ENCODE measurements at regions not wholly inside any gene's neighbourhood (a gene's known extent, or its start where the extent isn't known, plus 50 kb on each side); places are given as distances from the start of the nearest gene placed in this dataset.

GRCh38 chr7:47194516-47195057 lies 387.3 kb downstream of the TNS3 start:
- no peak for TF ChIP-seq CTCF (IDR thresholded peaks at IDR 0.05; ENCODE audit: low read depth, low read length)
- DNase-seq (ENCODE audit: low read depth in 2 of 2): no peak
- no peak overlapping the region for H3K4me3 ChIP-seq (replicated peaks in 1 of 2; ENCODE audit: low read depth in 2 of 2, low read length in 2 of 2)

- H3K4me3 ChIP-seq (replicated peaks in 1 of 2; ENCODE audit: low read depth in 2 of 2, low read length in 2 of 2): no peak overlapping the region
- TF ChIP-seq CTCF (IDR thresholded peaks at IDR 0.05; ENCODE audit: low read depth, low read length): no peak
- no peak for DNase-seq (ENCODE audit: low read depth in 2 of 2)
Measured at GRCh38 chr7:47192978-47193377, 388.9 kb downstream of the TNS3 start.

- H3K4me3 ChIP-seq (replicated peaks in 1 of 2; ENCODE audit: low read depth in 2 of 2, low read length in 2 of 2): no peak overlapping the region
- no peak for TF ChIP-seq CTCF (IDR thresholded peaks at IDR 0.05; ENCODE audit: low read depth, low read length)
- DNase-seq (ENCODE audit: low read depth in 2 of 2): no peak
Measured at GRCh38 chr7:47191876-47192291, 390.0 kb downstream of the TNS3 start.

- DNase-seq (ENCODE audit: low read depth in 2 of 2): no peak
- H3K4me3 ChIP-seq (replicated peaks in 1 of 2; ENCODE audit: low read depth in 2 of 2, low read length in 2 of 2): no peak overlapping the region
- TF ChIP-seq CTCF (IDR thresholded peaks at IDR 0.05; ENCODE audit: low read depth, low read length): no peak
Measured at GRCh38 chr7:47191316-47191715, 390.6 kb downstream of the TNS3 start.

- H3K4me3 ChIP-seq (replicated peaks in 1 of 2; ENCODE audit: low read depth in 2 of 2, low read length in 2 of 2): no peak overlapping the region
- DNase-seq (ENCODE audit: low read depth in 2 of 2): no peak
- TF ChIP-seq CTCF (IDR thresholded peaks at IDR 0.05; ENCODE audit: low read depth, low read length): no peak
Measured at GRCh38 chr7:47190462-47190861, 391.4 kb downstream of the TNS3 start.

- TF ChIP-seq CTCF (IDR thresholded peaks at IDR 0.05; ENCODE audit: low read depth, low read length): no peak
- DNase-seq (ENCODE audit: low read depth in 2 of 2): no peak
- no peak overlapping the region for H3K4me3 ChIP-seq (replicated peaks in 1 of 2; ENCODE audit: low read depth in 2 of 2, low read length in 2 of 2)
Measured at GRCh38 chr7:47188653-47189315, 393.1 kb downstream of the TNS3 start.

- no peak for DNase-seq (ENCODE audit: low read depth in 2 of 2)
- no peak for TF ChIP-seq CTCF (IDR thresholded peaks at IDR 0.05; ENCODE audit: low read depth, low read length)
Measured at GRCh38 chr7:47188136-47188535, 393.8 kb downstream of the TNS3 start.

More at GRCh38 chr7:47188136-47188535, 393.8 kb downstream of the TNS3 start:
- H3K4me3 ChIP-seq (replicated peaks in 1 of 2; ENCODE audit: low read depth in 2 of 2, low read length in 2 of 2): no peak overlapping the region
